HCT116 (cell line): ENCODE measurements at regions not wholly inside any gene's neighbourhood (a gene's known extent, or its start where the extent isn't known, plus 50 kb on each side); places are given as distances from the start of the nearest gene placed in this dataset.

Experiments used
- CEBPB ChIP-seq: IDR thresholded peaks from 2 replicates; pipeline ENCODE4 v1.6.1; 2012; ENCODE audit warnings: low read depth
- EZH2 ChIP-seq: fragments of 200-600 bp; sonication (generic); IDR thresholded peaks from 2 replicates; pipeline ENCODE4 v1.6.1; 2017; ENCODE audit warnings: antibody characterized with exemption, mixed run types
- EZH2phosphoT487 ChIP-seq: fragments of 200-600 bp; IDR thresholded peaks from 2 replicates; pipeline ENCODE4 v1.6.1; 2018; ENCODE audit warnings: antibody characterized with exemption, borderline replicate concordance
- POLR2A ChIP-seq: IDR thresholded peaks from 2 replicates; pipeline ENCODE4 v1.7.0; 2011; ENCODE audit warnings: borderline replicate concordance; ENCODE audit not compliant: insufficient read depth, insufficient read length; ENCODE audit errors: extremely low read depth
- POLR2AphosphoS5 ChIP-seq: IDR thresholded peaks from 2 replicates; pipeline ENCODE4 v1.6.1; 2011; ENCODE audit warnings: mild to moderate bottlenecking, low read depth, low read length, moderate library complexity
- RAD21 ChIP-seq: IDR thresholded peaks from 2 replicates; pipeline ENCODE4 v1.6.1; 2012; ENCODE audit warnings: low read depth, mild to moderate bottlenecking
- SIN3A ChIP-seq: IDR thresholded peaks from 2 replicates; pipeline ENCODE4 v1.6.1; 2012; ENCODE audit warnings: low read depth
- SRF ChIP-seq: IDR thresholded peaks from 2 replicates; pipeline ENCODE4 v1.6.1; 2012; ENCODE audit warnings: low read depth
- YY1 ChIP-seq: IDR thresholded peaks from 2 replicates; pipeline ENCODE4 v1.6.1; 2011; ENCODE audit warnings: low read length, low read depth, moderate library complexity, mild to moderate bottlenecking; ENCODE audit not compliant: insufficient replicate concordance; ENCODE audit errors: extremely low read depth
- ZNF274 ChIP-seq: fragments of 200-500 bp; sonication (Bioruptor generic); IDR thresholded peaks from 2 replicates; pipeline ENCODE4 v1.6.1; 2014; ENCODE audit warnings: mild to moderate bottlenecking, low read depth, low read length, inconsistent platforms
- TF ChIP-seq, protein P1 (sequence below), 3 experiments: fragments of 200-600 bp in 1 of 3; sonication (generic) in 1 of 3; IDR thresholded peaks in 2 of 3; conservative IDR thresholded peaks in 1 of 3; 2 replicates each; pipeline ENCODE4 v1.5.1; 2012 to 2017; ENCODE audit warnings: low read depth in 2 of 3, low read length in 2 of 3, antibody characterized with exemption in 1 of 3, borderline replicate concordance in 1 of 3, control low read depth in 1 of 3, mild to moderate bottlenecking in 1 of 3, mixed read lengths in 1 of 3, mixed run types in 1 of 3, moderate library complexity in 1 of 3; ENCODE audit not compliant: insufficient read depth in 1 of 3
- TF ChIP-seq, protein P2 (sequence below): IDR thresholded peaks from 2 replicates; pipeline ENCODE4 v1.6.1; 2012; ENCODE audit warnings: low read depth
- TF ChIP-seq, protein P3 (sequence below): IDR thresholded peaks from 2 replicates; pipeline ENCODE4 v1.6.1; 2012
- TF ChIP-seq, protein P4 (sequence below): IDR thresholded peaks from 2 replicates; pipeline ENCODE4 v1.6.1; 2011; ENCODE audit warnings: mild to moderate bottlenecking, low read length, moderate library complexity; ENCODE audit not compliant: insufficient replicate concordance; ENCODE audit errors: extremely low read depth

DNA sequence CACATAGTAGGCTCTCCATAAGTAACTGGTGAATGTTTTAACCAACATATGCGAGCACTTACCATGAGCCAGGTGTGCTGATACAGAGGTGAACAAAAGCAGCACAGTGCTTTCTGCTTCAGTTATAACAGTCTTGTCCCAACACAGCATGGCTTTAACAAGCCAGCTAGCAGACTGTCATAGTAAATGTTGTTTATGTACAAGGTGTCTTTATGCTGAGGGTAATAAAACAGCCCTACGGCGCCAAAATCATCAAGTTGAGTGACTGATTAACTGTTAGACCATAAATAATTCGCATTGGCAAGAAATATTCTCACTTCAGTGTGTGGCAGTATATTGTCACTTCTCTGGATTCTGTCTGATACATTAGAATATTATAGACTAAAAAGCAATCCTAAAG is 646.0 kb upstream of the CFAP20DC start:
- TF ChIP-seq, protein P1, sequence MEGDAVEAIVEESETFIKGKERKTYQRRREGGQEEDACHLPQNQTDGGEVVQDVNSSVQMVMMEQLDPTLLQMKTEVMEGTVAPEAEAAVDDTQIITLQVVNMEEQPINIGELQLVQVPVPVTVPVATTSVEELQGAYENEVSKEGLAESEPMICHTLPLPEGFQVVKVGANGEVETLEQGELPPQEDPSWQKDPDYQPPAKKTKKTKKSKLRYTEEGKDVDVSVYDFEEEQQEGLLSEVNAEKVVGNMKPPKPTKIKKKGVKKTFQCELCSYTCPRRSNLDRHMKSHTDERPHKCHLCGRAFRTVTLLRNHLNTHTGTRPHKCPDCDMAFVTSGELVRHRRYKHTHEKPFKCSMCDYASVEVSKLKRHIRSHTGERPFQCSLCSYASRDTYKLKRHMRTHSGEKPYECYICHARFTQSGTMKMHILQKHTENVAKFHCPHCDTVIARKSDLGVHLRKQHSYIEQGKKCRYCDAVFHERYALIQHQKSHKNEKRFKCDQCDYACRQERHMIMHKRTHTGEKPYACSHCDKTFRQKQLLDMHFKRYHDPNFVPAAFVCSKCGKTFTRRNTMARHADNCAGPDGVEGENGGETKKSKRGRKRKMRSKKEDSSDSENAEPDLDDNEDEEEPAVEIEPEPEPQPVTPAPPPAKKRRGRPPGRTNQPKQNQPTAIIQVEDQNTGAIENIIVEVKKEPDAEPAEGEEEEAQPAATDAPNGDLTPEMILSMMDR (IDR thresholded peaks at IDR 0.05 in 2 of 3, conservative IDR thresholded peaks at IDR 0.05 in 1 of 3; ENCODE audit: borderline replicate concordance in 1 of 3, insufficient read depth in 1 of 3, low read depth in 2 of 3, low read length in 2 of 3): no peak
- TF ChIP-seq POLR2AphosphoS5 (no peak), SRF (no peak), EZH2 (no peak), POLR2A (no peak), CEBPB (no peak), EZH2phosphoT487 (no peak), ZNF274 (no peak), SIN3A (no peak), YY1 (no peak), RAD21 (no peak)
- TF ChIP-seq, protein P2, sequence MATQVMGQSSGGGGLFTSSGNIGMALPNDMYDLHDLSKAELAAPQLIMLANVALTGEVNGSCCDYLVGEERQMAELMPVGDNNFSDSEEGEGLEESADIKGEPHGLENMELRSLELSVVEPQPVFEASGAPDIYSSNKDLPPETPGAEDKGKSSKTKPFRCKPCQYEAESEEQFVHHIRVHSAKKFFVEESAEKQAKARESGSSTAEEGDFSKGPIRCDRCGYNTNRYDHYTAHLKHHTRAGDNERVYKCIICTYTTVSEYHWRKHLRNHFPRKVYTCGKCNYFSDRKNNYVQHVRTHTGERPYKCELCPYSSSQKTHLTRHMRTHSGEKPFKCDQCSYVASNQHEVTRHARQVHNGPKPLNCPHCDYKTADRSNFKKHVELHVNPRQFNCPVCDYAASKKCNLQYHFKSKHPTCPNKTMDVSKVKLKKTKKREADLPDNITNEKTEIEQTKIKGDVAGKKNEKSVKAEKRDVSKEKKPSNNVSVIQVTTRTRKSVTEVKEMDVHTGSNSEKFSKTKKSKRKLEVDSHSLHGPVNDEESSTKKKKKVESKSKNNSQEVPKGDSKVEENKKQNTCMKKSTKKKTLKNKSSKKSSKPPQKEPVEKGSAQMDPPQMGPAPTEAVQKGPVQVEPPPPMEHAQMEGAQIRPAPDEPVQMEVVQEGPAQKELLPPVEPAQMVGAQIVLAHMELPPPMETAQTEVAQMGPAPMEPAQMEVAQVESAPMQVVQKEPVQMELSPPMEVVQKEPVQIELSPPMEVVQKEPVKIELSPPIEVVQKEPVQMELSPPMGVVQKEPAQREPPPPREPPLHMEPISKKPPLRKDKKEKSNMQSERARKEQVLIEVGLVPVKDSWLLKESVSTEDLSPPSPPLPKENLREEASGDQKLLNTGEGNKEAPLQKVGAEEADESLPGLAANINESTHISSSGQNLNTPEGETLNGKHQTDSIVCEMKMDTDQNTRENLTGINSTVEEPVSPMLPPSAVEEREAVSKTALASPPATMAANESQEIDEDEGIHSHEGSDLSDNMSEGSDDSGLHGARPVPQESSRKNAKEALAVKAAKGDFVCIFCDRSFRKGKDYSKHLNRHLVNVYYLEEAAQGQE: no peak
- TF ChIP-seq, protein P3, sequence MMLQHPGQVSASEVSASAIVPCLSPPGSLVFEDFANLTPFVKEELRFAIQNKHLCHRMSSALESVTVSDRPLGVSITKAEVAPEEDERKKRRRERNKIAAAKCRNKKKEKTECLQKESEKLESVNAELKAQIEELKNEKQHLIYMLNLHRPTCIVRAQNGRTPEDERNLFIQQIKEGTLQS: no peak
- TF ChIP-seq, protein P4, sequence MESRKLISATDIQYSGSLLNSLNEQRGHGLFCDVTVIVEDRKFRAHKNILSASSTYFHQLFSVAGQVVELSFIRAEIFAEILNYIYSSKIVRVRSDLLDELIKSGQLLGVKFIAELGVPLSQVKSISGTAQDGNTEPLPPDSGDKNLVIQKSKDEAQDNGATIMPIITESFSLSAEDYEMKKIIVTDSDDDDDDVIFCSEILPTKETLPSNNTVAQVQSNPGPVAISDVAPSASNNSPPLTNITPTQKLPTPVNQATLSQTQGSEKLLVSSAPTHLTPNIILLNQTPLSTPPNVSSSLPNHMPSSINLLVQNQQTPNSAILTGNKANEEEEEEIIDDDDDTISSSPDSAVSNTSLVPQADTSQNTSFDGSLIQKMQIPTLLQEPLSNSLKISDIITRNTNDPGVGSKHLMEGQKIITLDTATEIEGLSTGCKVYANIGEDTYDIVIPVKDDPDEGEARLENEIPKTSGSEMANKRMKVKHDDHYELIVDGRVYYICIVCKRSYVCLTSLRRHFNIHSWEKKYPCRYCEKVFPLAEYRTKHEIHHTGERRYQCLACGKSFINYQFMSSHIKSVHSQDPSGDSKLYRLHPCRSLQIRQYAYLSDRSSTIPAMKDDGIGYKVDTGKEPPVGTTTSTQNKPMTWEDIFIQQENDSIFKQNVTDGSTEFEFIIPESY: no peak
